ENCODE measurements at regions not wholly inside any gene's neighbourhood (a gene's known extent, or its start where the extent isn't known, plus 50 kb on each side); places are given as distances from the start of the nearest gene placed in this dataset.

DNA sequence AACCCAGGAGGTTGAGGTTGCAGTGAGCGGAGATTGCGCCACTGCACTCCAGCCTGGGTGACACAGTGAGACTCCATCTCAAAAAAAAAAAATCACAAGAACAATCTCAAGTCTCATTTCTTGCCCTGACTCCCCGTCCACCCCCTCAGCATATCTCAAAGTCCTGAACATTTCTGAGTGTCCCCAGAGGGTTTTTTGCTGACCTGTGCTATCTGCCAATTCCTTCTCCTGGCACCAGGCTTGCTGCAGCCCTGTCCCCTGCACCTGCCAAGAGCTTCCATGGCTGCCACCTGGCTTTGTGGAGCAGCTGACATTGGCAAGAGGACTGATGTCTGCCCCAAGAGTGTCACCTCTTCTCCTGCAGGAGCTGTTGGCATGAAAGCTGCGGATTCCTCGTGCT, 54.9 kb upstream of the PTPRT start:
- no peak for DNase-seq

DNA sequence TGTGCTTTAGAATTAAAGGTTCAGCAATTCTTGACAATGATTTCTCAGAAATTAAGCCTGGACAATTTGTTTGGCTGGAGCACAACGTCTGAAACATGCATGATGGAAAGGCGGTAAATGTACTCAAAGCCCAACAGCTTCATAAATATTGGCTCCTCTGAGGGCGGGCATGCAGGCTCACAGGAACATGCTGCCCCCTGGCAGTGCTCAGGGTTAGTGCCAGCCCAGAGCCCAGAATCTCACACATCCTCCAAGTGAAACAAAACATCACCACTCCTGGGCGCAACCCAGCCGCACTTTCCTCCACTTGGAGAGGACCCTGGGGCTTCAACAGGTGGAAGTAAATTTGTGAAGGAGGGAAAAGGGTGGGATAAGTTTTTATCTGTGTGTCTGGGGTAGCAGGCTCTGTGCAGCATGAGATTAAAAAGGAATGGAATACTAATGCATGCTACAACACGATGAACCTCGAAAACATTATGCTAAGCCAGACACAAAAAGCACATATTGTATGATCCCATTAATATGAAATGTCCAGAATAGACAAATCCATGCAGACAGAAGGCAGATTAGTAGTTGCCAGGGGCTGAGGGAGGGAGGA, 54.1 kb upstream of the PTPRT start:
- DNase-seq, result peak in 35 of 58 donors; percentile 1 to 41 (median 13)

DNA sequence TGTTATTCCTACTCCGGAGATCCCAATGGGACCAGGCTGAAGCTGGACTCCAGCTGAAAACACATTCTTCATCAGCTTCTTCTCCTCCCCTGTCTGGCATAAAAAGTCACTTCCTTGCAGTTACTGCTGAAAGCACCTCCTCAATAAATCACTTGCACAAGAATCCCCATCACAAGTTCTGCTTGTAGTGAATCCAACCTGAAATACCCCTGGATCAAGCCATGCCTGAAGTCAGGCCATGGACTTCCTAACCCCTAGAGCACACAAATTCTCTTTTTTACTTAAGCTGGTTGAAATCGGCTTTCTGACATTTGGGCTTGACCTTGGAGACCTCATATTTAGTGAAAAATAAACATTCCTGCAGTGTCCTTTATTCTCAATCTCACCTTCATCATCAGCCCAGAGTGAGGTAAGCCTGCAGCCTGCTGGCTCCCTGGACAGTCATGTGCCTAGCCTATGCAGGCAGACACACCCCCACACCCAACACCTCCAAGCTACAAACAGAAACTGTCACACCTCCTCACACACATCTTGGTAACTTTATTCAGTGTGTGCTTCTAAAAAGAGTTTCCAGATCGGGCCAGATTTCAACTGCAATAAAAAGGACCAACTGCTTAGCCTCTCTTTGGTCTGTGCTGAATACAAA, 51.5 kb upstream of the PTPRT start:
- peak in 6 of 58 donors; percentile 1 to 27 (median 13) for DNase-seq
